ENCODE measurements at regions not wholly inside any gene's neighbourhood (a gene's known extent, or its start where the extent isn't known, plus 50 kb on each side); places are given as distances from the start of the nearest gene placed in this dataset.

DNA sequence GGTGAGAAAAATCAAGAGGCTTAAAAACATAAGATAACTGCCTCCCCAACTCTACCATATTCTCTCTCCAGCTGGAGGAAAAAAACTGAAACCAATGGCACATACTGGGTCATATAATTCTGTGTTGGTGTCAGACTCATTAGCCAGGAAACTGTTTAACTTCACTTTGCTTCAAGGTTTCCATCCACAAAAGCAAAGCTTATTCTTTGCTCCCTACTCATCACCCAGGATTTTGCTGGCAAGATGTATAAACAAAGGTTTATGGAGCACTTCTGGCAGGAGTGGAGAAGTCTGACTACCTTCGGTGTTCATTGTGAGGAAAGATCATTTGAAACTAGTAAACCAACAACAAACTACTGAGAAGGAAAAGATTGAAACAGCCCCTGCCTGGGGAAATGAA lies 197.5 kb upstream of the SERP2 start (continued):
- TF ChIP-seq, protein P1, sequence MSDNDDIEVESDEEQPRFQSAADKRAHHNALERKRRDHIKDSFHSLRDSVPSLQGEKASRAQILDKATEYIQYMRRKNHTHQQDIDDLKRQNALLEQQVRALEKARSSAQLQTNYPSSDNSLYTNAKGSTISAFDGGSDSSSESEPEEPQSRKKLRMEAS (IDR thresholded peaks at IDR 0.05): no peak
- TF ChIP-seq ZNF34 (CRISPR knock-in tag; IDR thresholded peaks at IDR 0.05; ENCODE audit: borderline replicate concordance) (no peak), ZNF367 (CRISPR knock-in tag; IDR thresholded peaks at IDR 0.05; ENCODE audit: borderline replicate concordance) (no peak), SKIL (CRISPR knock-in tag; IDR thresholded peaks at IDR 0.05; ENCODE audit: borderline replicate concordance) (no peak), ONECUT2 (CRISPR knock-in tag; IDR thresholded peaks at IDR 0.05) (no peak), EHMT2 (IDR thresholded peaks at IDR 0.05; ENCODE audit: borderline replicate concordance, low read depth, low read length) (no peak)

- Histone ChIP-seq H3K27me3 (ENCODE audit: control insufficient read depth in 1 of 2, insufficient read depth in 2 of 2, low read length in 2 of 2) (no peaks in the 10 kb centered on the region), H3K36me3 (replicated peaks in 1 of 2; ENCODE audit: control insufficient read depth in 1 of 2, insufficient read depth in 2 of 2, low read length in 2 of 2) (no peaks in the 10 kb centered on the region), H3K9me3 (ENCODE audit: low read length) (no peaks in the 10 kb centered on the region), H3K4me1 (ENCODE audit: insufficient read depth, low read length) (no peaks in the 10 kb centered on the region), H3K4me3 (replicated peaks in 1 of 3; ENCODE audit: insufficient read depth in 1 of 3, low read depth in 2 of 3, low read length in 3 of 3) (no peak overlapping the region), H3K4me2 (ENCODE audit: low read depth, low read length) (no peak overlapping the region), H3K27ac (ENCODE audit: extremely low read length, insufficient read depth, low read length) (no peak overlapping the region), H4K20me1 (ENCODE audit: insufficient read depth, low read length) (no peaks in the 10 kb centered on the region), H3K79me2 (ENCODE audit: insufficient read depth, low read length) (no peaks in the 10 kb centered on the region), H3K9ac (ENCODE audit: insufficient read depth, low read depth, low read length) (no peak overlapping the region), H2AFZ (ENCODE audit: low read length) (no peak overlapping the region)
- CTCF ChIA-PET (ENCODE audit: low intra/inter-chr PET ratio, low total read pairs): no interaction called here
- in situ Hi-C loops (cut with HindIII; ENCODE audit: extremely low pct_ligation_motif_present, low pct_unique_long_range_greater_than_20kb) (no loop called here), intact Hi-C loops (cut with micrococcal nuclease; ENCODE audit: unreplicated experiment) (no loop called here)
- FAIRE-seq (no peak), ATAC-seq (no peak), DNase-seq (ENCODE audit: low spot score) (no peak)
- WGBS (ENCODE audit: low lambda C conversion rate): 39% methylated on average over 7 of the region's 8 CpGs
- POLR2A ChIA-PET: no interaction called here
- no TSS peak for BruUV-seq (replicated peaks)
- TF ChIP-seq SCMH1 (CRISPR knock-in tag; IDR thresholded peaks at IDR 0.05; ENCODE audit: borderline replicate concordance): no peak
- TF ChIP-seq, protein P2, sequence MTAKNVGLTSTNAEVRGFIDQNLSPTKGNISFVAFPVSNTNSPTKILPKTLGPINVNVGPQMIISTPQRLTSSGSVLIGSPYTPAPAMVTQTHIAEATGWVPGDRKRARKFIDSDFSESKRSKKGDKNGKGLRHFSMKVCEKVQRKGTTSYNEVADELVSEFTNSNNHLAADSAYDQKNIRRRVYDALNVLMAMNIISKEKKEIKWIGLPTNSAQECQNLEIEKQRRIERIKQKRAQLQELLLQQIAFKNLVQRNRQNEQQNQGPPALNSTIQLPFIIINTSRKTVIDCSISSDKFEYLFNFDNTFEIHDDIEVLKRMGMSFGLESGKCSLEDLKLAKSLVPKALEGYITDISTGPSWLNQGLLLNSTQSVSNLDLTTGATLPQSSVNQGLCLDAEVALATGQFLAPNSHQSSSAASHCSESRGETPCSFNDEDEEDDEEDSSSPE (CRISPR knock-in tag; IDR thresholded peaks at IDR 0.05): no peak
These were observed 192.6 kb upstream of the SERP2 start for GRCh38 chr13:44180876-44181536.
